HFFc6 (cell line): ENCODE measurements at regions not wholly inside any gene's neighbourhood (a gene's known extent, or its start where the extent isn't known, plus 50 kb on each side); places are given as distances from the start of the nearest gene placed in this dataset.

ENCODE experiments used
- DNase-seq: peaks from one replicate; pipeline ENCODE4 v3.0.0-alpha.2; 2018
- H3K27ac Mint-ChIP-seq: 2 replicates; pipeline ENCODE4 v1.8.0; 2020; ENCODE audit warnings: mild to moderate bottlenecking, mixed read lengths
- H3K27me3 Mint-ChIP-seq: 2 replicates; pipeline ENCODE4 v1.8.0; 2021; ENCODE audit warnings: mild to moderate bottlenecking, moderate library complexity, mixed read lengths; ENCODE audit not compliant: insufficient read depth
- H3K36me3 Mint-ChIP-seq: 2 replicates; pipeline ENCODE4 v1.8.0; 2021; ENCODE audit warnings: low read depth, mixed read lengths
- H3K4me1 Mint-ChIP-seq: 2 replicates; pipeline ENCODE4 v1.8.0; 2020; ENCODE audit warnings: low read depth, mixed read lengths
- H3K4me3 Mint-ChIP-seq: 2 replicates; pipeline ENCODE4 v1.8.0; 2020; ENCODE audit warnings: mild to moderate bottlenecking, moderate library complexity, mixed read lengths
- H3K9me3 Mint-ChIP-seq: 2 replicates; pipeline ENCODE4 v1.8.0; 2020; ENCODE audit warnings: mild to moderate bottlenecking, mixed read lengths
- TF ChIP-seq, protein P1 (sequence below): fragments of 200-600 bp; sonication (generic); IDR thresholded peaks from 2 replicates; pipeline ENCODE4 v1.5.0; 2021; ENCODE audit warnings: antibody characterized with exemption, mild to moderate bottlenecking

DNA sequence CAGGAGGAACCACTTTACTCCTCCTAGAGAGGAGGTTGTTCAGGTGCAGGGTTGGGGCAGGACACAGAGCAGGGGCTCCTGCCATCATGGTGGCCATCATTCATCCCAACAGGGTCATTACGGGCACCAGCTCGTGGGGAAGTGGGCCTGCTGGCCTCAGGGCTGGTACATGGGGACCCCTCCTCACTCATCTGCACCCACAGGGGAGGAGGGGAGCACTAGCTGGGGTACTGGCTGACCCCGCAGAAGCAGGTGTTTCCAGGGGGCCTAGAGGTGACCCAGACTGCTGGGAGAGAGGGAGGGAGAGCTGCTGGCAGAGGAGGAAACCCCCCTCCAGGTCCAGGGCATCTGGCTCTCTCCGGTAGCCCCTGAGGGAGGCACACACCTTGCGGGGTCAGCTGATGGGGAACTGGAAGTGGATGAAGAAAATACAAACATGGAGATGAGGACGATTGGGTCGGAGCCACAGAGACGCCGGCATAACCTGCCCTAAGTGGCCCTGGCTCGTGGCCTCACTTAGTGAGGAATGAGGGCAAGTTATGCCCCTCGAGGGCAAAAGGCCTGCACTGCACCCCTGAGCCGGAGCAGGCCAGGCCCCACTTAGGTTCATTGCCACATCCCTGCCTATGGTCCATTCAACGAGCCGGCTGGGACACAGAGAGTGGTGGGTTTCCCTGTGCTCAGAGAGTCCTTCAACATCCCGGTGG is 76.2 kb downstream of the SOX1 start:
- no peaks in the 10 kb centered on the region for H3K36me3 Mint-ChIP-seq
- no peak overlapping the region for H3K4me3 Mint-ChIP-seq
- H3K4me1 Mint-ChIP-seq: no peaks in the 10 kb centered on the region
- TF ChIP-seq, protein P1, sequence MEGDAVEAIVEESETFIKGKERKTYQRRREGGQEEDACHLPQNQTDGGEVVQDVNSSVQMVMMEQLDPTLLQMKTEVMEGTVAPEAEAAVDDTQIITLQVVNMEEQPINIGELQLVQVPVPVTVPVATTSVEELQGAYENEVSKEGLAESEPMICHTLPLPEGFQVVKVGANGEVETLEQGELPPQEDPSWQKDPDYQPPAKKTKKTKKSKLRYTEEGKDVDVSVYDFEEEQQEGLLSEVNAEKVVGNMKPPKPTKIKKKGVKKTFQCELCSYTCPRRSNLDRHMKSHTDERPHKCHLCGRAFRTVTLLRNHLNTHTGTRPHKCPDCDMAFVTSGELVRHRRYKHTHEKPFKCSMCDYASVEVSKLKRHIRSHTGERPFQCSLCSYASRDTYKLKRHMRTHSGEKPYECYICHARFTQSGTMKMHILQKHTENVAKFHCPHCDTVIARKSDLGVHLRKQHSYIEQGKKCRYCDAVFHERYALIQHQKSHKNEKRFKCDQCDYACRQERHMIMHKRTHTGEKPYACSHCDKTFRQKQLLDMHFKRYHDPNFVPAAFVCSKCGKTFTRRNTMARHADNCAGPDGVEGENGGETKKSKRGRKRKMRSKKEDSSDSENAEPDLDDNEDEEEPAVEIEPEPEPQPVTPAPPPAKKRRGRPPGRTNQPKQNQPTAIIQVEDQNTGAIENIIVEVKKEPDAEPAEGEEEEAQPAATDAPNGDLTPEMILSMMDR: no peak
- no peak for DNase-seq
- peaks cover 3% of the 10 kb centered on the region; the same call in 1 of the 2 replicates for H3K27me3 Mint-ChIP-seq
- no peak overlapping the region for H3K27ac Mint-ChIP-seq
- peaks cover 55% of the 10 kb centered on the region for H3K9me3 Mint-ChIP-seq

DNA sequence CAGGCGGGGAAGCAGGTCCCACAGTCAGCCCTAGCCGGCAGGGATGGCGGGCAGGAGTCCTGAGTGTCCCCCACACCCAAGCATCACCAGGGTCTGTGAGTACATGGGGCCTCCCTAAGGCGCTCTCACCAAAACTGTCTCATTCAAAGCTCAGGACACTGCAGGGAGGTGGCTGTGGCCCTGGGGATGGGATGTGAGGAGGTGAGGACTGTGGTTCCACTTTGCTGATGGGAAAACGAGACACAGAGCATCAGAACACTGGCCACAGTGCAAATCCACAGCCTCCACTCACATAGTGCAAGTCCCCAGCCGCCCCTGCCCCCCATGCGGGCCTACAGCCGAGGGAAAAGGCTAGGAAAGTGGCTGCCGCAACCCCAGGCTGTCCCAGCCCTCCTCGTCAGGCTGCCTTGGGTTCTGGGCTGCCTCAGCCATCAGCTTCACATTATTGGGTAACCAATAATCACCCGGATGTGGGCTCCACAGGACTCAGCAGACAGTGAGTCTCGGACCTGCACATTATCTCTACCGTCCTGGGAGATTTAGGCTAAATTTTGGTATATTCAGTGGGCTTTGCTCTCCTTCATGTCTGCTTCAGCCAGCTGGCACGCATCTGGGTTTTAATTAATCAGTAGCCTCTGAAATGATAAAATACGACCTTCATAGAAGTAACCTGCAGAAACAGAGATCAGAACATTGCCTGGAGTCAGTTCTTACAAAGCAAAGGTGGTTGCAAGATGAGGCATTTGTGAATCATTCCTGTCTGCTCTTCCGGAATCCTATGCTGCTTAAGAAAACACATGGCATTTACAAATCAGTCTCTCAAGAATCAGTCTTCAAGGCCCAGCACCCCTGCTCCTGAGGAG is 77.0 kb downstream of the SOX1 start:
- peaks cover 3% of the 10 kb centered on the region; the same call in 1 of the 2 replicates for H3K27me3 Mint-ChIP-seq

DNA sequence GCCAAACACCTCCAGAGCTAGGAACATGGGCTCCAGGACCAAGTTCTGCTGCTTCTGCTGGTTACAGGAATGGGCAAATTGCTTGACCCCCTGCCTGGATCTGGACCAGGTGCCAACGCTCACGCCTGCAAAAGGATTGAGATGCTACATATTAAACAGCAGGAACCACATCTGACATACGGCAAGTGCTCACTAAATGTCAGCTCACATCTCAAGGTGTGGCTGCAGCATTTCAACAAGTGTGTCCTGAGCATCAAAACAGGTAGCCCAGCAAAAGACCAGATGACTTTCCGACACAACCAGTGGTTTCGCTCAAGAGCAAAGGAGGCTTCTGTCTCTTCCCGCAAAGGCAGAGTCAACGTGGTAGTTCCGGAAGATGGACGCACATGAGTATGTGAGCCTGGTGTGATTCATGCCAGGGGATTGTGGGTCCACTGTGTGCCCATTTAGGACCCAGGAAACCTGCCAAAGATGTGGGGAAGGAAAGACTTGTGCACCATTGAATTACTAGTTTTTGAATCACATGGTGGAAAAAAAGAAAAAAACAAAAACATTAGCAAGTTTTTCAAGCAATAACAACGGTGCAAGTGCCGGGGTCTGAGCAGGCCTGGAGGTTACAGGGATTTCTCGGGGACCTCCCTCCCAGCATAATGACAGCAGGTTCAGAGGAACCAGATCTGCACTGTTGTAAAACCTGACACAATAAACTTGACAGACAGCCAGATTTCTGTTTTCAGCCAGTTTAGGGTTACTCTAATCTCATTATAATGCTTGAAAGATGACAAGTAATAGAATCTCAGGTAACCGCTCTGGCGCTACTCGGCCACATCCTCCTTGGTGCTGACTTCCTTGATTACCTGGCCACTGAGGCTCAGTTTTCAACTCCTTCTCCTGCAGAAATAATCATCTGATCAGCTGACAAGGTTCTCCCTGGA is 77.9 kb downstream of the SOX1 start:
- peaks cover 3% of the 10 kb centered on the region; the same call in 1 of the 2 replicates for H3K27me3 Mint-ChIP-seq
- H3K9me3 Mint-ChIP-seq: peaks cover 60% of the 10 kb centered on the region
- no peak overlapping the region for H3K27ac Mint-ChIP-seq
- H3K4me3 Mint-ChIP-seq: no peak overlapping the region
- TF ChIP-seq, protein P1: no peak
- DNase-seq: no peak
- H3K4me1 Mint-ChIP-seq: no peaks in the 10 kb centered on the region
- H3K36me3 Mint-ChIP-seq: peaks cover 8% of the 10 kb centered on the region; the same call in 1 of the 2 replicates

More for the DNA sequence above, 77.0 kb downstream of the SOX1 start:
- TF ChIP-seq, protein P1: no peak
- no peak for DNase-seq
- Mint-ChIP-seq H3K4me1 (no peaks in the 10 kb centered on the region), H3K9me3 (peaks cover 62% of the 10 kb centered on the region), H3K27ac (no peak overlapping the region), H3K36me3 (peaks cover 6% of the 10 kb centered on the region; the same call in 1 of the 2 replicates), H3K4me3 (no peak overlapping the region)

DNA sequence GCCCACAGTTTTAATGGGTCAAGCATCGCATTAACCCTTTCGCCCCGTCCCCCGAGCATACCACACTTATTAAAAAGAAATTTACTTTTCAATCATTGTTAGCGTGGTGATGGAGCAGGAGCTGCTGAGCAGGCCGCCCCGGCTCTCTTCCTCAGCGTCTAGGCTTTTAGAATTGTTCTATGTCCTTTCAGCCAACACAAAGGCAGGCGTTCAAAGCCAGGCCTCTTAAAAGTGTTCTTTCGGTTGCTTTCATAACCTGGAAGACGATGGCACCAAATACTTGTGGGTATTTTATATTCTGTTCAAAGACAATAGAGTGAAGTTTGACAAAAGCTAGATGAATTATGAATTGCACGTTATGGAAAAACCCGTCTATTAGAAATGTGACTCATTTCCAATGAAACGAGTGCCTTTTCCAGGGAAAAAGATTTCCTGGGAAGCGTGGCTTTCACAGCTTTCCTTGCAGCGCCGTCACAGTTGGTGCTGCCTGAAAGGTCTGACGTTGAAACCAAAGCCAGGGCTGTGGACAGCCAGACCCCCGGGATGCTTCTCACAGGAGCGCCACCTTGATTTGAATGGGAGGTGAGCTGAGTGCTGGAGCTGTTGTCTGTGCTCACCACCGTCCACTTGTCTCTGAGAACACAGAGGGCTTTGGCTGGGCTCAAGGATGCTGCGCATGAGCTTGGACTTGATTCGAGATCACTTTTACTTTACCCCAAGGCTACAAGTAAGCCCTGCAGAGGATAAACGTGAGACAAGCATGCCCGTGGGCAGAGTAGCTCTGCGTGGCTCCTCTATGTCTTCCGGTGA is 78.8 kb downstream of the SOX1 start:
- DNase-seq: no peak
- TF ChIP-seq, protein P1: no peak
- H3K27ac Mint-ChIP-seq: no peak overlapping the region
- peaks cover 3% of the 10 kb centered on the region; the same call in 1 of the 2 replicates for H3K27me3 Mint-ChIP-seq
- H3K4me1 Mint-ChIP-seq: no peaks in the 10 kb centered on the region
- H3K4me3 Mint-ChIP-seq: no peak overlapping the region
- peaks cover 66% of the 10 kb centered on the region for H3K9me3 Mint-ChIP-seq
- peaks cover 8% of the 10 kb centered on the region; the same call in 1 of the 2 replicates for H3K36me3 Mint-ChIP-seq
